Mesendoderm (in vitro differentiated cells): ENCODE measurements at regions not wholly inside any gene's neighbourhood (a gene's known extent, or its start where the extent isn't known, plus 50 kb on each side); places are given as distances from the start of the nearest gene placed in this dataset.

Source experiments
- DNase-seq: peaks from one replicate; pipeline ENCODE4 v3.0.0; 2013
- H2AK5ac ChIP-seq: 2 replicates; pipeline ENCODE4 v1.6.1; 2013; ENCODE audit warnings: low read length, inconsistent platforms
- H2BK120ac ChIP-seq: 2 replicates; pipeline ENCODE4 v1.6.1; 2013; ENCODE audit warnings: low read depth, mild to moderate bottlenecking, low read length, moderate library complexity, mixed read lengths
- H2BK15ac ChIP-seq: replicated peaks from 2 replicates; pipeline ENCODE4 v1.6.1; 2013; ENCODE audit warnings: low read depth, mild to moderate bottlenecking, moderate library complexity
- H2BK5ac ChIP-seq: 2 replicates; pipeline ENCODE4 v1.6.1; 2013; ENCODE audit warnings: low read length, inconsistent platforms
- H3K18ac ChIP-seq: 2 replicates; pipeline ENCODE4 v1.6.1; 2013; ENCODE audit warnings: mild to moderate bottlenecking, low read length, mixed read lengths
- H3K23ac ChIP-seq: one replicate; pipeline ENCODE4 v1.6.1; 2013; ENCODE audit warnings: low read length
- H3K27ac ChIP-seq: 2 replicates; pipeline ENCODE4 v1.5.1; 2013; ENCODE audit warnings: low read depth, mild to moderate bottlenecking, inconsistent platforms, low read length, moderate library complexity
- H3K27me3 ChIP-seq: 2 replicates; pipeline ENCODE4 v1.6.1; 2013; ENCODE audit warnings: low read length, control low read depth, mild to moderate bottlenecking, inconsistent platforms; ENCODE audit not compliant: insufficient read depth, poor library complexity
- H3K36me3 ChIP-seq: 2 replicates; pipeline ENCODE4 v1.6.1; 2013; ENCODE audit warnings: low read length, inconsistent platforms; ENCODE audit not compliant: control insufficient read depth, insufficient read depth
- H3K4ac ChIP-seq: one replicate; pipeline ENCODE4 v1.6.1; 2013; ENCODE audit warnings: low read depth, mild to moderate bottlenecking, low read length, moderate library complexity
- H3K4me1 ChIP-seq: 2 replicates; pipeline ENCODE4 v1.6.1; 2013; ENCODE audit warnings: low read depth, low read length, inconsistent platforms; ENCODE audit not compliant: control insufficient read depth
- H3K4me2 ChIP-seq: 2 replicates; pipeline ENCODE4 v1.6.1; 2013; ENCODE audit warnings: low read length
- H3K4me3 ChIP-seq: 2 replicates; pipeline ENCODE4 v1.5.1; 2013; ENCODE audit warnings: mild to moderate bottlenecking, low read length
- H3K56ac ChIP-seq: one replicate; pipeline ENCODE4 v1.6.1; 2013; ENCODE audit warnings: low read length
- H3K79me1 ChIP-seq: 2 replicates; pipeline ENCODE4 v1.6.1; 2013; ENCODE audit warnings: low read length, inconsistent platforms
- H3K79me2 ChIP-seq: 2 replicates; pipeline ENCODE4 v1.6.1; 2013; ENCODE audit warnings: mild to moderate bottlenecking, low read length; ENCODE audit not compliant: control insufficient read depth, insufficient read depth
- H3K9ac ChIP-seq: 2 replicates; pipeline ENCODE4 v1.6.1; 2013; ENCODE audit warnings: low read length, inconsistent platforms
- H4K5ac ChIP-seq: one replicate; pipeline ENCODE4 v1.6.1; 2013; ENCODE audit warnings: low read length
- H4K8ac ChIP-seq: one replicate; pipeline ENCODE4 v1.6.1; 2013; ENCODE audit warnings: low read depth, mild to moderate bottlenecking, control low read depth, low read length, moderate library complexity
- WGBS: extraction: QIAGEN DNeasy Blood & Tissue Kit; methylation state at CpG from one replicate; pipeline ENCODE4 v1.1.7; 2013; ENCODE audit warnings: low lambda C conversion rate, missing lambda C conversion rate; ENCODE audit not compliant: insufficient coverage; ENCODE audit errors: extremely low coverage; 5-methylcytosine and 5-hydroxymethylcytosine counted together

- no peak overlapping the region for H4K5ac ChIP-seq
- H3K79me1 ChIP-seq, result no peaks in the 10 kb centered on the region
- WGBS, result no CpG with 5 or more reads among the region's 2 CpGs
- no peak overlapping the region for H3K4me2 ChIP-seq
- H3K79me2 ChIP-seq, result no peaks in the 10 kb centered on the region
- H2BK5ac ChIP-seq, result no peak overlapping the region
- H3K18ac ChIP-seq, result no peak overlapping the region
- no peak overlapping the region for H2BK15ac ChIP-seq
- no peaks in the 10 kb centered on the region for H3K27me3 ChIP-seq
- H3K36me3 ChIP-seq, result no peaks in the 10 kb centered on the region
- no peak overlapping the region for H2AK5ac ChIP-seq
- H3K23ac ChIP-seq, result no peak overlapping the region
- no peak overlapping the region for H3K9ac ChIP-seq
- H3K4me3 ChIP-seq, result no peak overlapping the region
- no peak overlapping the region for H2BK120ac ChIP-seq
- H3K56ac ChIP-seq, result no peak overlapping the region
- no peak for DNase-seq
- H3K27ac ChIP-seq, result no peak overlapping the region
- no peak overlapping the region for H3K4ac ChIP-seq
- H3K4me1 ChIP-seq, result no peaks in the 10 kb centered on the region
- H4K8ac ChIP-seq, result no peak overlapping the region
Observed at GRCh38 chr4:34633241-34633640, 1611.1 kb downstream of the ARAP2 start.

- Histone ChIP-seq H2AK5ac (no peak overlapping the region), H3K4me2 (no peak overlapping the region), H4K5ac (no peak overlapping the region), H3K4me1 (no peaks in the 10 kb centered on the region), H3K4me3 (no peak overlapping the region), H2BK5ac (no peak overlapping the region), H3K27me3 (no peaks in the 10 kb centered on the region), H4K8ac (no peak overlapping the region), H3K79me2 (no peaks in the 10 kb centered on the region), H3K23ac (no peak overlapping the region), H3K56ac (no peak overlapping the region), H3K18ac (no peak overlapping the region), H3K27ac (no peak overlapping the region), H3K4ac (no peak overlapping the region), H2BK15ac (no peak overlapping the region), H3K9ac (no peak overlapping the region), H3K36me3 (no peaks in the 10 kb centered on the region), H2BK120ac (no peak overlapping the region), H3K79me1 (no peaks in the 10 kb centered on the region)
- no CpG with 5 or more reads among the region's 2 CpGs for WGBS
- DNase-seq, result peak; percentile 60
Observed at GRCh38 chr4:34636623-34637022, 1607.7 kb downstream of the ARAP2 start.

GRCh38 chr4:34643476-34643875 is 1600.8 kb downstream of the ARAP2 start:
- Histone ChIP-seq H3K4me2 (no peak overlapping the region), H3K79me1 (no peaks in the 10 kb centered on the region), H4K8ac (no peak overlapping the region), H2BK5ac (no peak overlapping the region), H2BK120ac (no peak overlapping the region), H3K56ac (no peak overlapping the region), H3K9ac (no peak overlapping the region), H4K5ac (no peak overlapping the region), H3K36me3 (no peaks in the 10 kb centered on the region), H3K18ac (no peak overlapping the region), H3K27me3 (no peaks in the 10 kb centered on the region), H3K79me2 (no peaks in the 10 kb centered on the region), H2AK5ac (no peak overlapping the region), H2BK15ac (no peak overlapping the region), H3K27ac (no peak overlapping the region), H3K4me1 (no peaks in the 10 kb centered on the region), H3K4me3 (no peak overlapping the region), H3K4ac (no peak overlapping the region), H3K23ac (no peak overlapping the region)
- no peak for DNase-seq
- no CpG with 5 or more reads among the region's 1 CpG for WGBS

GRCh38 chr4:34644579-34645115 is 1599.7 kb downstream of the ARAP2 start:
- no peak overlapping the region for H3K4ac ChIP-seq
- no peak overlapping the region for H3K27ac ChIP-seq
- H3K9ac ChIP-seq, result no peak overlapping the region
- no peaks in the 10 kb centered on the region for H3K79me1 ChIP-seq
- H3K36me3 ChIP-seq, result no peaks in the 10 kb centered on the region
- no peak for DNase-seq
- no CpG with 5 or more reads among the region's 4 CpGs for WGBS
- no peak overlapping the region for H3K56ac ChIP-seq
- no peak overlapping the region for H3K4me2 ChIP-seq
- no peak overlapping the region for H4K8ac ChIP-seq
- H2AK5ac ChIP-seq, result no peak overlapping the region
- no peak overlapping the region for H2BK120ac ChIP-seq
- no peak overlapping the region for H3K23ac ChIP-seq
- H3K4me1 ChIP-seq, result no peaks in the 10 kb centered on the region
- H2BK15ac ChIP-seq, result no peak overlapping the region
- no peak overlapping the region for H4K5ac ChIP-seq
- no peak overlapping the region for H3K4me3 ChIP-seq
- H3K79me2 ChIP-seq, result no peaks in the 10 kb centered on the region
- H3K27me3 ChIP-seq, result no peaks in the 10 kb centered on the region
- H3K18ac ChIP-seq, result no peak overlapping the region
- H2BK5ac ChIP-seq, result no peak overlapping the region

- no peaks in the 10 kb centered on the region for H3K4me1 ChIP-seq
- no peak overlapping the region for H3K4ac ChIP-seq
- no peak overlapping the region for H3K56ac ChIP-seq
- H3K27ac ChIP-seq, result no peak overlapping the region
- no peak overlapping the region for H3K4me2 ChIP-seq
- H3K36me3 ChIP-seq, result no peaks in the 10 kb centered on the region
- no peak overlapping the region for H3K23ac ChIP-seq
- H3K79me1 ChIP-seq, result no peaks in the 10 kb centered on the region
- DNase-seq, result no peak
- H3K18ac ChIP-seq, result no peak overlapping the region
- no peaks in the 10 kb centered on the region for H3K27me3 ChIP-seq
- no peak overlapping the region for H4K8ac ChIP-seq
- no peaks in the 10 kb centered on the region for H3K79me2 ChIP-seq
- no peak overlapping the region for H3K4me3 ChIP-seq
- no peak overlapping the region for H3K9ac ChIP-seq
- no peak overlapping the region for H2BK120ac ChIP-seq
- no peak overlapping the region for H4K5ac ChIP-seq
- no peak overlapping the region for H2AK5ac ChIP-seq
- no peak overlapping the region for H2BK5ac ChIP-seq
- H2BK15ac ChIP-seq, result no peak overlapping the region
Observed at GRCh38 chr4:34649716-34650115, 1594.6 kb downstream of the ARAP2 start.

GRCh38 chr4:34664051-34664450 is 1580.3 kb downstream of the ARAP2 start:
- no peak overlapping the region for H3K56ac ChIP-seq
- DNase-seq, result no peak
- no peak overlapping the region for H3K9ac ChIP-seq
- WGBS, result no CpG with 5 or more reads among the region's 5 CpGs
- H4K5ac ChIP-seq, result no peak overlapping the region
- H3K4me1 ChIP-seq, result no peaks in the 10 kb centered on the region
- no peak overlapping the region for H3K4ac ChIP-seq
- no peak overlapping the region for H2BK15ac ChIP-seq
- no peak overlapping the region for H4K8ac ChIP-seq
- no peak overlapping the region for H3K23ac ChIP-seq
- H3K18ac ChIP-seq, result no peak overlapping the region
- H2AK5ac ChIP-seq, result no peak overlapping the region
- no peak overlapping the region for H3K4me3 ChIP-seq
- no peak overlapping the region for H2BK120ac ChIP-seq
- no peaks in the 10 kb centered on the region for H3K79me2 ChIP-seq
- H3K79me1 ChIP-seq, result no peaks in the 10 kb centered on the region
- H2BK5ac ChIP-seq, result no peak overlapping the region
- H3K27me3 ChIP-seq, result no peaks in the 10 kb centered on the region
- H3K36me3 ChIP-seq, result no peaks in the 10 kb centered on the region
- no peak overlapping the region for H3K4me2 ChIP-seq
- H3K27ac ChIP-seq, result no peak overlapping the region
